Vagina (tissue), 2 donors: ENCODE measurements at regions not wholly inside any gene's neighbourhood (a gene's known extent, or its start where the extent isn't known, plus 50 kb on each side); places are given as distances from the start of the nearest gene placed in this dataset.

ENCODE experiments used
- DNase-seq, 2 donors: peaks; one replicate each; pipeline ENCODE4 v3.0.0-alpha.2; 2017; ENCODE audit errors: extremely low spot score in 2 of 2
- H3K27ac ChIP-seq: fragments of 200-600 bp; sonication (generic); one replicate; pipeline ENCODE4 v1.5.1; 2019
- H3K27me3 ChIP-seq: fragments of 200-600 bp; sonication (generic); one replicate; pipeline ENCODE4 v1.5.1; 2019
- H3K36me3 ChIP-seq, 2 donors: fragments of 200-600 bp; sonication (generic); one replicate each; pipeline ENCODE4 v1.5.1; 2017 to 2019
- H3K4me1 ChIP-seq: fragments of 200-600 bp; sonication (generic); one replicate; pipeline ENCODE4 v1.5.1; 2019
- H3K4me3 ChIP-seq, 2 donors: fragments of 200-600 bp; sonication (generic); 1 replicate in 1 of 2; 2 replicates in 1 of 2; pipeline ENCODE4 v1.5.1; 2016 to 2019
- H3K9me3 ChIP-seq: fragments of 200-600 bp; sonication (generic); one replicate; pipeline ENCODE4 v1.5.1; 2019
- CTCF ChIP-seq, 3 experiments: fragments of 450-650 bp in 2 of 3; fragments of 200-600 bp in 1 of 3; sonication (generic) in 1 of 3; IDR thresholded peaks; one replicate each; pipeline ENCODE4 v1.5.1; 2017 to 2019; ENCODE audit warnings: antibody characterized with exemption in 3 of 3, mild to moderate bottlenecking in 2 of 3, moderate library complexity in 2 of 3
- POLR2A ChIP-seq, 2 donors: fragments of 450-650 bp; IDR thresholded peaks; one replicate each; pipeline ENCODE4 v1.6.1; 2017; ENCODE audit warnings: antibody characterized with exemption in 2 of 2, mild to moderate bottlenecking in 2 of 2, moderate library complexity in 2 of 2
- POLR2AphosphoS5 ChIP-seq, 2 donors: sonication (generic); formaldehyde crosslinking; IDR thresholded peaks; one replicate each; pipeline ENCODE4 v1.9.0; 2017; ENCODE audit warnings: antibody characterized with exemption in 2 of 2, mild to moderate bottlenecking in 2 of 2, low read depth in 1 of 2; ENCODE audit not compliant: insufficient read depth in 1 of 2
- intact Hi-C: fragments of 100-400 bp; cut with DNase I; formaldehyde crosslinking; loops from one replicate; pipeline ENCODE4 v1.15.1; 2023

- DNase-seq = no peak
- Histone ChIP-seq H3K36me3 (no peaks in the 10 kb centered on the region), H3K4me3 (no peak overlapping the region), H3K27ac (no peak overlapping the region), H3K4me1 (no peaks in the 10 kb centered on the region), H3K27me3 (no peaks in the 10 kb centered on the region), H3K9me3 (no peaks in the 10 kb centered on the region)
- intact Hi-C loops = no loop called here
- TF ChIP-seq POLR2AphosphoS5 (IDR thresholded peaks at IDR 0.05; ENCODE audit: insufficient read depth in 1 of 2, low read depth in 1 of 2) (no peak), POLR2A (IDR thresholded peaks at IDR 0.05) (no peak), CTCF (IDR thresholded peaks at IDR 0.05) (no peak)
Observed at GRCh38 chr3:191070201-191070600, 128.8 kb upstream of the OSTN start.

- H3K4me1 ChIP-seq = no peaks in the 10 kb centered on the region
- DNase-seq = no peak
- no peaks in the 10 kb centered on the region for H3K9me3 ChIP-seq
- H3K4me3 ChIP-seq = no peak overlapping the region
- no peak overlapping the region for H3K27ac ChIP-seq
- TF ChIP-seq POLR2AphosphoS5 (IDR thresholded peaks at IDR 0.05; ENCODE audit: insufficient read depth in 1 of 2, low read depth in 1 of 2) = no peak
- no peak for TF ChIP-seq POLR2A (IDR thresholded peaks at IDR 0.05)
- no peak for TF ChIP-seq CTCF (IDR thresholded peaks at IDR 0.05)
- no peaks in the 10 kb centered on the region for H3K36me3 ChIP-seq
- H3K27me3 ChIP-seq = no peaks in the 10 kb centered on the region
- intact Hi-C loops = no loop called here
Observed at GRCh38 chr3:191068946-191069813, 129.9 kb upstream of the OSTN start.

DNA sequence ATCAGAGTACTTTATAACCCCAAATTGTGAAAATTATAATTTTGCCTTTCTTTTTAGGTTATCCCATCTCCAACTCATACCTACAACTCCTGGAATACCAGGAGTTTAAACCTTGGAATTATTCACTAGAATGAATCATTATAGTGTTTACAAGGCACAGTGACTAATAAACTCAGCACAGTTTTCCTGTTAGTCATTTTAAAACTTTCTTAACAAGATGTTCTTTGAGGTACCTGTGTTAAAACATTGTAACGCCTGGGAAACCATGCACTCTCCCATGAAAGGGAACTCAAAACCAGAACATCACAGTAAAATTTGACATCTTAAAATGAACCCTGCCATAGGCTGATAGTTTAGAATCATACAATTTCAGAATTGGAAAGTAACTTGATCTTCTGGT, 132.4 kb upstream of the OSTN start:
- TF ChIP-seq CTCF (IDR thresholded peaks at IDR 0.05) (no peak), POLR2A (IDR thresholded peaks at IDR 0.05) (no peak), POLR2AphosphoS5 (IDR thresholded peaks at IDR 0.05; ENCODE audit: insufficient read depth in 1 of 2, low read depth in 1 of 2) (no peak)
- Histone ChIP-seq H3K27ac (no peak overlapping the region), H3K27me3 (no peaks in the 10 kb centered on the region), H3K9me3 (no peaks in the 10 kb centered on the region), H3K4me3 (no peak overlapping the region), H3K36me3 (no peaks in the 10 kb centered on the region), H3K4me1 (no peaks in the 10 kb centered on the region)
- no peak for DNase-seq
- intact Hi-C loops = no loop called here

- Histone ChIP-seq H3K36me3 (no peaks in the 10 kb centered on the region), H3K27me3 (no peaks in the 10 kb centered on the region), H3K27ac (no peak overlapping the region), H3K9me3 (no peaks in the 10 kb centered on the region), H3K4me1 (no peaks in the 10 kb centered on the region), H3K4me3 (no peak overlapping the region)
- no peak for DNase-seq
- intact Hi-C loops = no loop called here
- TF ChIP-seq POLR2A (IDR thresholded peaks at IDR 0.05) = no peak
- no peak for TF ChIP-seq CTCF (IDR thresholded peaks at IDR 0.05)
- TF ChIP-seq POLR2AphosphoS5 (IDR thresholded peaks at IDR 0.05; ENCODE audit: insufficient read depth in 1 of 2, low read depth in 1 of 2) = no peak
Observed at GRCh38 chr3:191065181-191065805, 133.7 kb upstream of the OSTN start.

DNA sequence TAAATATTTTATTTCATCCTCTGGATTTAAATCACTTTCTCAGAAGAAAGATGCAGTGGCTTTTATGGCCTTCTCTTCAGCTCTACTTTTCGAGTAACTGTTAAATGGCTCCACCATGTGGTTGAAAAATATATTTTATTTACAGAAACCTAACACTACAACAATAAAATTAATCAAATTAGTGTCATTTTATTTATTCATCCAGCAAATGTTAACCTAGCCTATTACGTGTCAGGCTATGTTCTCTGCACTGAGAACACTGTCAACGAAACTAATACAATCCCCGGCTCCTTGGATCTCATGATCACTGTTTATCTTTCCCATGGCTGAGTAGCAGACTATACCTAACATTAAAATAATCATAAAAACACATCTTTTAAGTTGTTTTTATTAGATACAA, 148.0 kb upstream of the OSTN start:
- Histone ChIP-seq H3K27ac (no peak overlapping the region), H3K4me1 (no peaks in the 10 kb centered on the region), H3K27me3 (no peaks in the 10 kb centered on the region), H3K9me3 (no peaks in the 10 kb centered on the region), H3K4me3 (no peak overlapping the region), H3K36me3 (no peaks in the 10 kb centered on the region)
- TF ChIP-seq CTCF (IDR thresholded peaks at IDR 0.05) (no peak), POLR2A (IDR thresholded peaks at IDR 0.05) (no peak), POLR2AphosphoS5 (IDR thresholded peaks at IDR 0.05; ENCODE audit: insufficient read depth in 1 of 2, low read depth in 1 of 2) (no peak)
- DNase-seq = no peak
- intact Hi-C loops = no loop called here
